ENCODE measurements at regions not wholly inside any gene's neighbourhood (a gene's known extent, or its start where the extent isn't known, plus 50 kb on each side); places are given as distances from the start of the nearest gene placed in this dataset.

DNA sequence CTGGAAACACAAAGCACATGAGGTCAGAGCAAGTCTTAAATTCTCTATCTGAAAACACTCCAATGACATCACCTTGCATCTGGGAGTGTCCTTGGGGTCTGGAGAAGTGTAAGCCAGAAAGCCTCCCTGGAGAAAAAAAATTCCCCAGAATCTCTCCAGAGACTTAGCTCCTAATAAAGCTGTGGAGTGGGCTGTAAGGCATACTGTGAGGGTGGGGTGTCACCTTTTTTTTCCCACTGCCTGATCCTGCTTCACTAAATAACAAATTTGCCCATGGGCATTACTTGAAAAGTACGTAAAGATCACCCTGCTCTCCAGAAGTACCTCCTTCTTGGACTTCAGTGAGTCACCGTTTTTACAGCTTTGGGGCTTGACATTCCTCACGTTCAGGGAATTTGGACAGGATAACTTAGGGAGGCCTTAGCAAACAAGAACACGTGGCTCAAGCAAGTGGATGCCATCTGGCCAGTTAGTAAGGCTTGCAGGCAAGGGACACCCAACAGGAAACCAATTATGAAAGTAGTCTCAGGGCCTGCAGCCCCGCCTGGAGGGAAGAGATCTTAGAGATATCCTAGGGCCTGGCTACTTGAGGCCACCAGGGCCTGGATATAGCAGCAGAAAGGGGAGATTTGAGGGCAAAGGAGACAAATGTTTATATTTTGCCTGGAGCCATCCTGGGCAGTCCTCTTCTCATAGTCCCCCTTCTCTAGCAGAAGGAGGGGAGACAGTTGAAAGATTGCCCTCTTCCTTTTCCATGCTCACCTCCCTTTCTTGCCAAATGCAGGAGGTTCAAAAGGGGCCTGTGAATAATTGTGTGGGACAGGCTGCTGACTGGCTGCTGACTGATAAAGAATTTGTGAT lies 60.1 kb upstream of the PLAC1 start:
- DNase-seq (ENCODE audit: low read depth in 2 of 3, low spot score in 2 of 3): peak in 1 of 3 donors; percentile 51

DNA sequence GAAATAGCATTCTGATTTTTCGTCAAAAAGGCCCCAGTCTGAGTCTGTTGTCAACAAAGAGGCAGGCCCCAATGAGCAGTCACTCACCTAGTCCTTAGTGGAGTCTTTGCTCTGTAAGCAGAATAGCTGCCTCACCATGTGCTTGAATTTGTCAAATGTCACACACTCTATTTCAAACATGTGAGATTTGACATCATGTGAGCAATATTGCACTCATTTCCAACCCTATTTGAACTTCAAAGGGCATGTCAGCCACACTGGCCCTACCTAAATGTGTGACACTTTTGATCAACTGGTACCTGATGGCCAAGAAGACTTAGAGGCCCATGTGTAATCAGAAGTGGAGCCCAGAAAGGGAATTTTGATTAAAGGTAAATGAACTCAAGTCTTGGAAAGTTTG lies 59.4 kb upstream of the PLAC1 start:
- no peak for DNase-seq (ENCODE audit: low read depth in 2 of 3, low spot score in 2 of 3)

DNA sequence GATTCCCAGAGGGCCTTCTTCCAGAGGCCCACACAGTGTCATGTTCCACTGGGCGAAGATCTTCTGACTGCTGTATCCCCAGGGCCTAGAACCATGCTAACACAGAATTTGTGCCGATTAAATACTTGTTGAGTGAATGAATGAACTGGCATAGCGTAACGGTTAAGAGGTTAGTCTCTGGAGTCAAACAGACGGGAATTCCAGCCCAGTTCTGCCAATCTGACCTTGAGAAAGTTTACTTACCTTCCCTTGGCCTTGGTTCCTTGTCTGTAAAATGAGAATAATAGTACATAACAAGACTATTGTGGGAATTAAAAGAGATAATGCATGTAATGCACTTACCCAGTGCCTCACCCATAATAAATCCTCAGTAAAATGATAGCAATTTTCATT lies 58.3 kb upstream of the PLAC1 start:
- no peak for DNase-seq (ENCODE audit: low read depth in 2 of 3, low spot score in 2 of 3)

DNA sequence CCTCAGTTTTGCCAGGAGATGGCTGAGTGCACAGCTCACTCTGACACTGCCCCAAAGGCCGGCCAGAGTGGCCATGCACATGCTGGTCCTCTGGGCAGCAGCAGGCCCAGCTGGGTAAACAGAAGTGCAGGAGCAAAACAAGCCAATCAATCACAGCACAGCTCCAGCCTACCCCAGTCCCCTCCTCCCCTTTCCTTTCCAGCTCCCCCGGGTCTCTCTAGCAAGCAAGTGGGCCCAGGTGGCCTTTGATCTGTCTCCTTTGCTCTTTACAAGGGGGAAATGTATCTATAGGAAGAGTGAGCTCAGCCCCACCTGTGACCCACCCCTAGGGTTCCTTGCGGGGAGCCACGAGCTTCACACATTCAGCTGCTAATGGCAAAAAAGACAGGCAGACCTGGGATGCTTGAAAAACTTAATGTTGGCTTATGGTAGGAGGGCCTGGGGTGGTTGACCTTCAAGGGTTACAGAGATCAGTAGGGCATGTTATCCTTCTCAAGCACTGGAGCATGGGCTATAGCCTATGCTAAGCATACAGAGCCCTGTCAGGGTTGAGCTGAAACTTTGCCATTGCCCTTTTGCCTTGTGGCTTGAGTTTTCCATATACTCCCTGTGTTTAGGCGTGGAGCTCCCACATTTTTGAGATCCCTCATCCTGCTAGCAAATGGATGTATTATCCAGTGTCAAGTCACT lies 57.8 kb upstream of the PLAC1 start:
- DNase-seq (ENCODE audit: low read depth in 2 of 3, low spot score in 2 of 3): no peak

DNA sequence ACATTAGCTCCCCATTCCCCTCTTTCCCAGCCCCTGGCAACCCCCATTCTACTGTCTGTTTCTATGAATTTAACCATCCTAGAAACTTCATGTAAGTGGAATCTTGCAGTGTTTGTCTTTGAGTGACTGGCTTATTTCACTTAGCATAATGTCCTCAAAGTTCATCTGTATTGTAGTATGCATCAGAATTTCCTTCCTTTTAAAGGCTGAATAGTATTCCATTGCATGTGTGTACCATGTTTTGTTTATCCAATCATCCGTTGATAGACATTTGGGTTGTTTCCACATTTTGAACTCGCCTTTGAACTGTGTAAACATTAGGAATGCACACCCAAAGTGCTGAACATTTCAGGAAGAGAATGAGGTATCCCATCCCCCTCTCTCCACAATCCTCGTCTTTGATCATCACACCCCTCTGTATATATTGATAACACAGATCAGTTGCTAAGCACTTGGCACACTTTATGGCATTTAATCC lies 56.4 kb upstream of the PLAC1 start:
- DNase-seq (ENCODE audit: low read depth in 2 of 3, low spot score in 2 of 3): no peak

DNA sequence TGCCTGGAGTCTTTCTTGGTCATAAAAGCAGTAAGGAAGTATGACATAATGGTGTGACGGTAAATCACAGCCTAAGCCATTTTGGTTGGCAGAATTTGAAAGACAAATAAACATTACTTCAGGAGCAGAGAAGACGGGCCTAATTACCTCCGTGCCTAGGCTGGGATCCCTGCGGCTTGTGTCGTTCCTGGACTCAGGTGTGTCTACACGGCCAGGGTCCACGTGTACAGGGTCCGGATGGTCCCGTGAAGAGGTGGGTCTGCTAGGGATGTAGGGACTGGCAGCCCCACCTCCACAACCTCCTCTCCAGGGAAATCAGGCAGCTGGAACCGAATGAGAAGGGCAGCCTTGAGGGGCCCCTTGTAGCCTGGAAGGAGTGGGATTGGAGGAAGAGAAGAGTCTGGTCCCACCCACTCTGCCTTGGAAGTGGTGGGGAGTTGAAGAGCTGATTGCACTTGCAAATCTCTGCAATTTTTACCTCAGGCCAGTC lies 55.4 kb upstream of the PLAC1 start:
- DNase-seq (ENCODE audit: low read depth in 2 of 3, low spot score in 2 of 3): no peak

DNA sequence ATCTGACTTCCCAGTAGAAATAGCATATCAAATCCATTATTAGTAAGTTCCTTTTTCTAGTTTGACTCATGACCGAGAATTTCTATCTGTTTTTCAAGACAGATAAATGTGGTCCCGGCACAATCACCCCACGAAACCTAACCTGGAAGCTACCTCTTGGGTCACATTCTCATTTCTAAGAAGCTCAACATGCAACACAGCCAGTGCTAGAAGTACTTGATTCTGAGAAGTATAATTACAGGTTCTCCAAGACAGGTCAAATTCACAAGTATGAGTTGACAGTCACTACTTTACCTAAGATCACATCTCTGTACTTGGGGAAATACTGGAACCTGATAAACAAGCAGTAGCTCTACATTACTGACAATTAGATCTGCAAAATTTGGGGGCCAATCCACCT lies 54.0 kb upstream of the PLAC1 start:
- DNase-seq (ENCODE audit: low read depth in 2 of 3, low spot score in 2 of 3): no peak

DNA sequence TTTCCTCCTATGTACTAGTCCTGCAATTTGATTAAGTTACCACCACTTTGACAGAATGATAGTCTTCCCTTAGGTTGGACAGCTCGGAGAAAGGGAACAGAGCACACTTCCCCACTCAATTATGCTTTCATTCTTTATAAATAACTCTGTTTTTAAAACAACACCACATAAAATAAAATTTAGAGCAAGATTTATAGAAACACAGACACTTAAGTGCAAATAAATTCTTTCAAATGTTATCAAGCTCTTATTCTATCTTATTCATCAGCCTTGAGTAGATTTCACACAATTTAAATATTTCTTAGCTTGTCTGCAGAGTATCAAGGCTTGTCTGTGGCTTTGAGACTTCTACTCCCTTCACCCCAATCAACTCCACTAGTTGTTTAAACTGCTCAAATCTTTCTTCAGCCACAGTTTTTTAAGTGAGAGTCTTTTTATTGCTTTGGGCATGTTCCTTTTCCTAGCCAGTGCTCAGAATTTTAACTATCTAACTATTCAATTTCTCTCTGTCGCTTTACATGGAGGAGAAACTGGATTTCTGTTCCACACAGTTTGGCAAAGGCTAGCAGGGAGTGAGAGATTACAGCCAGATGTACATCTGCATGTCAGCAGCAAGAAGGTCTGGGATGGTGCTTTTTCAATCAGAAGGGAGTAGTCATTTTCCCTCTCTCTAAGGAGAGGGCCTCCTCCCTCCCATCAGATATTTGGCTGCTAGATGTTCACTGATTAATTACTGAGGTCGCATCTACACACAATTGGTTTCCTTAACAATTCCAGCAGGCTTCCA lies 53.1 kb upstream of the PLAC1 start:
- DNase-seq (ENCODE audit: low read depth in 2 of 3, low spot score in 2 of 3): no peak

All from hematopoietic multipotent progenitor cell (in vitro differentiated cells).